A673 (cell line): ENCODE measurements at regions not wholly inside any gene's neighbourhood (a gene's known extent, or its start where the extent isn't known, plus 50 kb on each side); places are given as distances from the start of the nearest gene placed in this dataset.

Source experiments
- BruUV-seq: library from RNA; stranded (reverse); fragments of 400-500 nt; replicated peaks from 2 replicates; lab custom pipeline; 2021; lab: Mats Ljungman, UMichigan
- CTCF ChIA-PET: fragments of 300-600 bp; sonication (Branson Sonifier 250); formaldehyde crosslinking; loops from one replicate; lab custom pipeline; 2022; ENCODE audit warnings: antibody characterized with exemption; lab: Charles Lee
- POLR2A ChIA-PET: fragments of 300-600 bp; sonication (Branson Sonifier 250); formaldehyde crosslinking; loops from one replicate; lab custom pipeline; 2022; ENCODE audit warnings: antibody characterized with exemption; ENCODE audit not compliant: low non-redundant PET; lab: Charles Lee
- DNase-seq: peaks from one replicate; pipeline ENCODE4 v3.0.0-alpha.2; 2015; ENCODE audit warnings: low spot score
- H3K27ac ChIP-seq: fragments of 200-600 bp; sonication (generic); 2 replicates; pipeline ENCODE4 v1.5.1; 2016; ENCODE audit warnings: mixed run types, low read depth, mild to moderate bottlenecking, mixed read lengths, antibody characterized with exemption, low read length; ENCODE audit not compliant: poor library complexity, severe bottlenecking
- H3K27me3 ChIP-seq: fragments of 200-600 bp; sonication (generic); replicated peaks from 2 replicates; pipeline ENCODE4 v1.6.1; 2017; ENCODE audit warnings: mixed run types, low read depth, mild to moderate bottlenecking, mixed read lengths, antibody characterized with exemption, low read length; ENCODE audit not compliant: insufficient read depth, poor library complexity
- H3K36me3 ChIP-seq: fragments of 200-600 bp; sonication (generic); 2 replicates; pipeline ENCODE4 v1.6.1; 2016; ENCODE audit warnings: mixed run types, mild to moderate bottlenecking, mixed read lengths, antibody characterized with exemption, low read length; ENCODE audit not compliant: insufficient read depth, poor library complexity, severe bottlenecking
- H3K4me1 ChIP-seq: fragments of 200-600 bp; sonication (generic); 2 replicates; pipeline ENCODE4 v1.6.1; 2017; ENCODE audit warnings: mixed run types, mild to moderate bottlenecking, mixed read lengths, antibody characterized with exemption, low read length; ENCODE audit not compliant: insufficient read depth, poor library complexity, severe bottlenecking
- H3K4me3 ChIP-seq: fragments of 200-600 bp; sonication (generic); 2 replicates; pipeline ENCODE4 v1.5.1; 2016; ENCODE audit warnings: low read depth, mixed run types, mild to moderate bottlenecking, mixed read lengths, low read length; ENCODE audit not compliant: poor library complexity, severe bottlenecking
- H3K9me3 ChIP-seq: fragments of 200-600 bp; sonication (generic); 2 replicates; pipeline ENCODE4 v1.6.1; 2016; ENCODE audit warnings: mixed run types, low read depth, mild to moderate bottlenecking, mixed read lengths, antibody characterized with exemption, low read length; ENCODE audit not compliant: poor library complexity, severe bottlenecking
- EZH2 ChIP-seq: fragments of 200-600 bp; sonication (generic); IDR thresholded peaks from 2 replicates; pipeline ENCODE4 v1.6.1; 2017; ENCODE audit warnings: borderline replicate concordance, low read depth, mild to moderate bottlenecking, mixed read lengths, antibody characterized with exemption, low read length; ENCODE audit not compliant: poor library complexity, severe bottlenecking
- intact Hi-C: fragments of 100-400 bp; cut with micrococcal nuclease; formaldehyde crosslinking; loops from one replicate; pipeline ENCODE4 v1.10.0; 2022; ENCODE audit not compliant: unreplicated experiment
- TF ChIP-seq, protein P1 (sequence below): fragments of 300-800, 200-600 bp; sonication (generic); conservative IDR thresholded peaks from 2 replicates; pipeline ENCODE4 v1.5.1; 2017; ENCODE audit warnings: low read depth, mild to moderate bottlenecking, antibody characterized with exemption, low read length, moderate library complexity, mixed read lengths

- no peak overlapping the region for H3K4me3 ChIP-seq
- no peaks in the 10 kb centered on the region for H3K36me3 ChIP-seq
- intact Hi-C loops, result no loop called here
- H3K27ac ChIP-seq, result no peak overlapping the region
- DNase-seq, result peak; percentile 44
- H3K4me1 ChIP-seq, result no peaks in the 10 kb centered on the region
- no peak for TF ChIP-seq EZH2
- H3K27me3 ChIP-seq, result no peaks in the 10 kb centered on the region
- no peaks in the 10 kb centered on the region for H3K9me3 ChIP-seq
- no TSS peak for BruUV-seq
- POLR2A ChIA-PET, result no interaction called here
- CTCF ChIA-PET, result no interaction called here
Measured at GRCh38 chr16:61364990-61365389, 671.2 kb downstream of the CDH8 start.

DNA sequence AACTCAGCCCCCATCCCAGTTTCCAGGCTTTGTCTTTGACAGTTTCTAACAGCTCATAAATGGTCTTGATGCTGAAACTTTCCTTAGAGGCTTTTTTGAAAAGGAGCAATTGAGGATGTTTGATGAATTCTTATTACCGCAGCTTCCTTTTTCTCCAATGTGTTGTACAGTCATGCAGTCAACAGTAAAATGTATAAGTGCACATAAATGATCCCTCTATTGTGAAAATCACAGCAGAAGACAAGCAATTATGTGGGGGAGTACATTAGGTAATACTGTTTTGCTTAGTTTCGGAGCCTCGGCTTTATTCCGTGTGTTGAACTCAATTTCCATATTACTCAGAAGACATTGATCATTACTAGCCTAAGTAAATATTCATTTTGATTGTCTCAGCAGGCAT, 673.7 kb downstream of the CDH8 start:
- no TSS peak for BruUV-seq

GRCh38 chr16:61344791-61345190, 691.4 kb downstream of the CDH8 start:
- TF ChIP-seq, protein P1, sequence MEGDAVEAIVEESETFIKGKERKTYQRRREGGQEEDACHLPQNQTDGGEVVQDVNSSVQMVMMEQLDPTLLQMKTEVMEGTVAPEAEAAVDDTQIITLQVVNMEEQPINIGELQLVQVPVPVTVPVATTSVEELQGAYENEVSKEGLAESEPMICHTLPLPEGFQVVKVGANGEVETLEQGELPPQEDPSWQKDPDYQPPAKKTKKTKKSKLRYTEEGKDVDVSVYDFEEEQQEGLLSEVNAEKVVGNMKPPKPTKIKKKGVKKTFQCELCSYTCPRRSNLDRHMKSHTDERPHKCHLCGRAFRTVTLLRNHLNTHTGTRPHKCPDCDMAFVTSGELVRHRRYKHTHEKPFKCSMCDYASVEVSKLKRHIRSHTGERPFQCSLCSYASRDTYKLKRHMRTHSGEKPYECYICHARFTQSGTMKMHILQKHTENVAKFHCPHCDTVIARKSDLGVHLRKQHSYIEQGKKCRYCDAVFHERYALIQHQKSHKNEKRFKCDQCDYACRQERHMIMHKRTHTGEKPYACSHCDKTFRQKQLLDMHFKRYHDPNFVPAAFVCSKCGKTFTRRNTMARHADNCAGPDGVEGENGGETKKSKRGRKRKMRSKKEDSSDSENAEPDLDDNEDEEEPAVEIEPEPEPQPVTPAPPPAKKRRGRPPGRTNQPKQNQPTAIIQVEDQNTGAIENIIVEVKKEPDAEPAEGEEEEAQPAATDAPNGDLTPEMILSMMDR, result no peak
- no peak for TF ChIP-seq EZH2
- ChIA-PET CTCF (no interaction called here), POLR2A (no interaction called here)
- intact Hi-C loops, result no loop called here
- DNase-seq, result no peak
- Histone ChIP-seq H3K4me3 (no peak overlapping the region), H3K9me3 (no peaks in the 10 kb centered on the region), H3K27me3 (no peaks in the 10 kb centered on the region), H3K27ac (no peak overlapping the region), H3K36me3 (no peaks in the 10 kb centered on the region), H3K4me1 (no peaks in the 10 kb centered on the region)
- no TSS peak for BruUV-seq

More for the DNA sequence above, 673.7 kb downstream of the CDH8 start:
- intact Hi-C loops, result no loop called here
- no peaks in the 10 kb centered on the region for H3K9me3 ChIP-seq
- peak; percentile 52 for DNase-seq
- no peak overlapping the region for H3K27ac ChIP-seq
- H3K27me3 ChIP-seq, result no peaks in the 10 kb centered on the region
- ChIA-PET CTCF (no interaction called here), POLR2A (no interaction called here)
- TF ChIP-seq, protein P1, result no peak
- no peak for TF ChIP-seq EZH2
- H3K36me3 ChIP-seq, result no peaks in the 10 kb centered on the region
- no peaks in the 10 kb centered on the region for H3K4me1 ChIP-seq
- H3K4me3 ChIP-seq, result no peak overlapping the region

DNA sequence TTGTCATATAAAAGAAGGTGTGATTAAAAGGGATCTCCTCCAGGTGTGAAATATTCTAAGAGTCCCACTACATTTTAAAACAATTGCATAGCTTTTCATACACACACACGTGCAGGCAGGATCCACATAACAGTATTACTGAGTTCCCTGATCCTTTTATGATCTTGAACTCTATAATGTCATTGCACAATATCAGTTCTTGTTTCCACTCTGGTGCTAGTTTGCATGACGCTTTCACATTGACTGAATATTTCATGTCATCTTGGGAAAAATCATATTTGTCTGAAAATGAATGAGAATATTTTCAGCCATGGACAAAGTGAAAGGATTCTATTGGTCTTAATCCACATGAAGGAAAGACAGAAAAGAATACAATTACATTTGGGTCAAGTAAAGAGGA, 703.8 kb downstream of the CDH8 start:
- no peak overlapping the region for H3K4me3 ChIP-seq
- H3K4me1 ChIP-seq, result peaks cover 13% of the 10 kb centered on the region
- intact Hi-C loops, result no loop called here
- TF ChIP-seq, protein P1, result no peak
- no peak for TF ChIP-seq EZH2
- POLR2A ChIA-PET, result no interaction called here
- BruUV-seq, result no TSS peak
- H3K27me3 ChIP-seq, result no peaks in the 10 kb centered on the region
- no peak overlapping the region for H3K27ac ChIP-seq
- CTCF ChIA-PET, result no interaction called here
- no peaks in the 10 kb centered on the region for H3K36me3 ChIP-seq
- no peak for DNase-seq
- no peaks in the 10 kb centered on the region for H3K9me3 ChIP-seq
